Testis (tissue), 2 donors: ENCODE measurements at regions not wholly inside any gene's neighbourhood (a gene's known extent, or its start where the extent isn't known, plus 50 kb on each side); places are given as distances from the start of the nearest gene placed in this dataset.

Experiments used
- DNase-seq: peaks from one replicate; pipeline ENCODE4 v3.0.0-alpha.2; 2019
- H3K27ac ChIP-seq, 2 donors: fragments of 200-600 bp; sonication (generic); one replicate each; pipeline ENCODE4 v1.5.1; 2019
- H3K27me3 ChIP-seq: fragments of 200-600 bp; sonication (generic); one replicate; pipeline ENCODE4 v1.5.1; 2019
- H3K36me3 ChIP-seq: fragments of 200-600 bp; sonication (generic); one replicate; pipeline ENCODE4 v1.5.1; 2017; ENCODE audit warnings: low read depth; ENCODE audit errors: missing control alignments
- H3K4me1 ChIP-seq: fragments of 200-600 bp; sonication (generic); one replicate; pipeline ENCODE4 v1.5.1; 2019
- H3K4me3 ChIP-seq, 2 donors: fragments of 200-600 bp; sonication (generic); one replicate each; pipeline ENCODE4 v1.5.1; 2017 to 2019
- H3K9me3 ChIP-seq: fragments of 200-600 bp; sonication (generic); one replicate; pipeline ENCODE4 v1.5.1; 2017
- POLR2A ChIP-seq: fragments of 450-650 bp; IDR thresholded peaks from one replicate; pipeline ENCODE4 v1.6.1; 2017; ENCODE audit warnings: antibody characterized with exemption, mild to moderate bottlenecking, moderate library complexity
- WGBS, 2 donors: methylation state at CpG; one replicate each; pipeline ENCODE4 v1.1.5; 2018; 5-methylcytosine and 5-hydroxymethylcytosine counted together
- intact Hi-C: fragments of 100-400 bp; cut with DNase I; formaldehyde crosslinking; loops from one replicate; pipeline ENCODE4 v1.15.1; 2023; ENCODE audit warnings: low total_unique reads
- TF ChIP-seq, protein P1 (sequence below), 3 experiments: fragments of 450-650 bp in 2 of 3; fragments of 200-600 bp in 1 of 3; sonication (generic) in 1 of 3; IDR thresholded peaks; one replicate each; pipeline ENCODE4 v1.5.1; 2016 to 2019; ENCODE audit warnings: antibody characterized with exemption in 3 of 3, mild to moderate bottlenecking in 2 of 3, moderate library complexity in 1 of 3

DNA sequence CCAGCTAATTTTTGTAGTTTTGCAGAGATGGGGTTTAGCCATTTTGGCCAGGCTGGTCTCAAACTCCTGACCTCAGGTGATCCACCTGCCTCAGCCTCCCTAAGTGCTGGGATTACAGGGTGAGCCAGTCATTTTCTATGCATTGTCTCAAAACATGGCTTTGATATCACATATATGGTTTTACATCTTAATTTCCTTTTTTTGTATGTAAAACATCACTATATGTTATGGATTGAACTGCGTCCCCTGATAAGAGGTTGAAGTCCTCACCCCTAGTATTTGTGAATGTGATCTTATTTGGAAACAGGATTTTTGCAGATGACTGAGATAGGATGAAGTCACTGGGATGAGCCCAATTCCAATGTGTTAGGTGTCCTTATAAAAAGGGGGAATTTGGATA is 89.8 kb upstream of the MYCN start:
- Histone ChIP-seq H3K27me3 (no peaks in the 10 kb centered on the region), H3K4me3 (no peak overlapping the region), H3K9me3 (no peaks in the 10 kb centered on the region), H3K36me3 (no peaks in the 10 kb centered on the region), H3K27ac (no peak overlapping the region), H3K4me1 (no peaks in the 10 kb centered on the region)
- no peak for DNase-seq
- intact Hi-C loops: no loop called here
- WGBS, 2 donors: 94 to 97% methylated on average over 1 of the region's 1 CpG
- no peak for TF ChIP-seq POLR2A
- TF ChIP-seq, protein P1, sequence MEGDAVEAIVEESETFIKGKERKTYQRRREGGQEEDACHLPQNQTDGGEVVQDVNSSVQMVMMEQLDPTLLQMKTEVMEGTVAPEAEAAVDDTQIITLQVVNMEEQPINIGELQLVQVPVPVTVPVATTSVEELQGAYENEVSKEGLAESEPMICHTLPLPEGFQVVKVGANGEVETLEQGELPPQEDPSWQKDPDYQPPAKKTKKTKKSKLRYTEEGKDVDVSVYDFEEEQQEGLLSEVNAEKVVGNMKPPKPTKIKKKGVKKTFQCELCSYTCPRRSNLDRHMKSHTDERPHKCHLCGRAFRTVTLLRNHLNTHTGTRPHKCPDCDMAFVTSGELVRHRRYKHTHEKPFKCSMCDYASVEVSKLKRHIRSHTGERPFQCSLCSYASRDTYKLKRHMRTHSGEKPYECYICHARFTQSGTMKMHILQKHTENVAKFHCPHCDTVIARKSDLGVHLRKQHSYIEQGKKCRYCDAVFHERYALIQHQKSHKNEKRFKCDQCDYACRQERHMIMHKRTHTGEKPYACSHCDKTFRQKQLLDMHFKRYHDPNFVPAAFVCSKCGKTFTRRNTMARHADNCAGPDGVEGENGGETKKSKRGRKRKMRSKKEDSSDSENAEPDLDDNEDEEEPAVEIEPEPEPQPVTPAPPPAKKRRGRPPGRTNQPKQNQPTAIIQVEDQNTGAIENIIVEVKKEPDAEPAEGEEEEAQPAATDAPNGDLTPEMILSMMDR (IDR thresholded peaks at IDR 0.05): no peak

DNA sequence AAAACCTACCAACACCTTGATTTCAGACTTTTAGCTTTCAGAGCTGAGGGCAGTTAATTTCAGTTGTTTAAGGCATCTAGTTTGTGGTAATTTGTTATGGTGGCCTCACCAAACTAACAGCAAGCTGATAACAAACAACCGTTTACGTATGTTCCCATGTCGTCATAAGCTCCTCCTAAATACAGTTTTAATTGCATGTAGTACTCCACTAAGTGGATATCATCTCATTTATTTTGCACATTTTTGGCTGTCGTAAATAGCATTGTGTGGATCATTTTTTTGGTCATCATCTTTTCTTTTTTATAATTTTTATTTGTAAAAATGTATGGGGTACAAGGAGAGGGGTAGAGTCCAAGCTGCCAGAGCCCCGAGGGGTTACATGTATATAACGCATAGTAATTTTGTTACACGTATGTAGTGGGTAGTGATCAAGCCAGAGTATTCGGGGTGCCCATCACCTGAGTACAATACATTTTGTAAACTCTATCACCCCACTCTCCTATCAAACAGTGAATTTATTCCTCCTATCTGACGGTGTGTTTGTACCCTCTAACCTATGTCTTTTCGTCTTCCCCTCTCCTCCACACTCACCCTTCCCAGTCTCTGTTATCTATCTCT is 89.2 kb upstream of the MYCN start:
- H3K4me3 ChIP-seq: no peak overlapping the region
- no peaks in the 10 kb centered on the region for H3K27me3 ChIP-seq
- TF ChIP-seq, protein P1 (IDR thresholded peaks at IDR 0.05): no peak
- TF ChIP-seq POLR2A: no peak
- 89 to 92% methylated on average over 10 of the region's 10 CpGs for WGBS, 2 donors
- no peaks in the 10 kb centered on the region for H3K4me1 ChIP-seq
- no peaks in the 10 kb centered on the region for H3K9me3 ChIP-seq
- no peak for DNase-seq
- H3K36me3 ChIP-seq: no peaks in the 10 kb centered on the region
- H3K27ac ChIP-seq: no peak overlapping the region
- intact Hi-C loops: no loop called here

DNA sequence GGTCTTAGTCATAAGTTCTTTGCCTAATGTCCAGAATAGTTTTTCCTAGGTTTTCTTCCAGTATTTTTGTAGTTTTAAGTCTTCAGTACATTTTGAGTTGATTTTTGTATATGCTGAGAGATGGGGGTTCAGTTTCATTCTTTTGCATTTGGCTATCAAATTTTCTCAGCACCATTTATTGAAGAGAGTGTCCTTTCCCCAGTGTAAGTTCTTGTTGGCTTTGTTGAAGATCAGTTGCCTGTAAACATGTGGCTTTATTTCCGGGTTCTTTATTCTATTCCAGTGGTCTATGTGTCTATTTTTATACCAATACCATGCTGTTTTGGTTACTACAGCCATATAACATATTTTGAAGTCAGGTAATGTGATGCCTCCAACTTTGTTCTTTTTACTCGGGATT is 87.5 kb upstream of the MYCN start:
- intact Hi-C loops: no loop called here
- WGBS, 2 donors: 72 to 90% methylated on average over 2 of the region's 2 CpGs

DNA sequence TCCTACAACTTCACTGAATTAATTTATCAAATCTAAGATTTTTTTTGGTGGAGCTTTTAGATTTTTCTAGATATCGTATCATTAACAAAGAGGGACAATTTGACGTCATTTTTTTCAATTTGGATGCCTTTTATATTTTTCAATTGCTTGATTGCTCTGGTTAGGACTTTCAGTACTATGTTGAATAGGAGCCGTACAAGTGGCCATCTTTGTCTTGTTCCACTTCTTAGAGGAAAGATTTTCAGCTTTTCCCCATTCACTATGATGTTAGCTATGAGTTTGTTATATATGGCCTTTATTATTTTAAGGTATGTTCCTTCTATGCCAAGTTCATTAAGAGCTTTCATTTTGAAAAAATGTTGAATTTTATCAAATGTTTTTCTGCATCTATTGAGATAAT is 86.4 kb upstream of the MYCN start:
- intact Hi-C loops: no loop called here
- TF ChIP-seq, protein P1 (IDR thresholded peaks at IDR 0.05): no peak
- TF ChIP-seq POLR2A: no peak

More for the DNA sequence above, 87.5 kb upstream of the MYCN start:
- Histone ChIP-seq H3K27ac (no peak overlapping the region), H3K9me3 (no peaks in the 10 kb centered on the region), H3K4me1 (no peaks in the 10 kb centered on the region), H3K36me3 (no peaks in the 10 kb centered on the region), H3K4me3 (no peak overlapping the region), H3K27me3 (no peaks in the 10 kb centered on the region)
- TF ChIP-seq, protein P1 (IDR thresholded peaks at IDR 0.05): no peak
- no peak for TF ChIP-seq POLR2A
- no peak for DNase-seq

DNA sequence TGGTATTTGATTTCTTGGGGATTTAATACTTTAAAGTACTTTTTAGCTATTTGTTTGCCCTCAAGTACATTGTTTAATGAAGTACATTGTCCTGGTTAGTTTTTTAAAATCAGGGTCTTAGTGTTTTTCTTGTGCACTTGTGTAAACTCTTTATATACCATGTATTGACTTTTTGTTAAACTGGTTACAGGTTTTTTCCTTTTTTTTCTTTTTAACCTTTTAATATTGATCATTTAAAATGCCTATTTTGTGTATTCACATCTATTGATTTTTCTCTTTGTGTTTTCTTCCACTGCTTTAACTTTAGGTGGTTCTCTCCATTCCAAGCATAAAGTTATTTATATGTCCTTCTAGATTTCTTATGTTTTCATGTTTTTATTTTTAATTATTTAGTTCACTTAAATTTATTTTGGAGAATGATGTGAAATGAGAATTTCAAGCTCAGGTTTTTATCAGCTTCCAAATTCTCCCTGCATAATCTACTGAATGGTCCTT is 84.5 kb upstream of the MYCN start:
- no peaks in the 10 kb centered on the region for H3K4me1 ChIP-seq
- DNase-seq: no peak
- intact Hi-C loops: no loop called here
- TF ChIP-seq, protein P1 (IDR thresholded peaks at IDR 0.05): no peak
- no peak for TF ChIP-seq POLR2A
- H3K9me3 ChIP-seq: no peaks in the 10 kb centered on the region
- H3K27me3 ChIP-seq: no peaks in the 10 kb centered on the region
- H3K4me3 ChIP-seq: no peak overlapping the region
- H3K36me3 ChIP-seq: no peaks in the 10 kb centered on the region
- H3K27ac ChIP-seq: no peak overlapping the region

More for the DNA sequence above, 86.4 kb upstream of the MYCN start:
- Histone ChIP-seq H3K9me3 (no peaks in the 10 kb centered on the region), H3K27me3 (no peaks in the 10 kb centered on the region), H3K4me3 (no peak overlapping the region), H3K36me3 (no peaks in the 10 kb centered on the region), H3K27ac (no peak overlapping the region), H3K4me1 (no peaks in the 10 kb centered on the region)
- 58 to 62% methylated on average over 3 of the region's 3 CpGs for WGBS, 2 donors
- no peak for DNase-seq
